ENCODE measurements at regions not wholly inside any gene's neighbourhood (a gene's known extent, or its start where the extent isn't known, plus 50 kb on each side); places are given as distances from the start of the nearest gene placed in this dataset.

GRCh38 chr2:120840795-120841487 is 105.3 kb downstream of the GLI2 start:
- H3K4me3 ChIP-seq (ENCODE audit: low read depth, low read length), result no peak overlapping the region
- no peak for DNase-seq (ENCODE audit: low read depth)
- TF ChIP-seq MAX (IDR thresholded peaks at IDR 0.05; ENCODE audit: low read depth, low read length) (no peak), POLR2A (IDR thresholded peaks at IDR 0.05; ENCODE audit: extremely low read depth, insufficient read length) (no peak), MYC (IDR thresholded peaks at IDR 0.05; ENCODE audit: low read depth, low read length) (no peak), CTCF (IDR thresholded peaks at IDR 0.05; ENCODE audit: low read depth, low read length) (no peak)

- no peak overlapping the region for H3K4me3 ChIP-seq (ENCODE audit: low read depth, low read length)
- TF ChIP-seq CTCF (IDR thresholded peaks at IDR 0.05; ENCODE audit: low read depth, low read length) (no peak), MAX (IDR thresholded peaks at IDR 0.05; ENCODE audit: low read depth, low read length) (no peak), MYC (IDR thresholded peaks at IDR 0.05; ENCODE audit: low read depth, low read length) (no peak), POLR2A (IDR thresholded peaks at IDR 0.05; ENCODE audit: extremely low read depth, insufficient read length) (no peak)
- DNase-seq (ENCODE audit: low read depth), result no peak
Observed at GRCh38 chr2:120842456-120843439, 107.1 kb downstream of the GLI2 start.

- H3K4me3 ChIP-seq (ENCODE audit: low read depth, low read length), result no peak overlapping the region
- DNase-seq (ENCODE audit: low read depth), result no peak
- no peak for TF ChIP-seq MAX (IDR thresholded peaks at IDR 0.05; ENCODE audit: low read depth, low read length)
- TF ChIP-seq CTCF (IDR thresholded peaks at IDR 0.05; ENCODE audit: low read depth, low read length), result no peak
- no peak for TF ChIP-seq MYC (IDR thresholded peaks at IDR 0.05; ENCODE audit: low read depth, low read length)
- no peak for TF ChIP-seq POLR2A (IDR thresholded peaks at IDR 0.05; ENCODE audit: extremely low read depth, insufficient read length)
Observed at GRCh38 chr2:120844070-120844738, 108.5 kb downstream of the GLI2 start.

- TF ChIP-seq MYC (IDR thresholded peaks at IDR 0.05; ENCODE audit: low read depth, low read length) (no peak), CTCF (IDR thresholded peaks at IDR 0.05; ENCODE audit: low read depth, low read length) (no peak), POLR2A (IDR thresholded peaks at IDR 0.05; ENCODE audit: extremely low read depth, insufficient read length) (no peak), MAX (IDR thresholded peaks at IDR 0.05; ENCODE audit: low read depth, low read length) (no peak)
- no peak for DNase-seq (ENCODE audit: low read depth)
- no peak overlapping the region for H3K4me3 ChIP-seq (ENCODE audit: low read depth, low read length)
Observed at GRCh38 chr2:120845277-120845676, 109.6 kb downstream of the GLI2 start.

- DNase-seq (ENCODE audit: low read depth), result no peak
- TF ChIP-seq MAX (IDR thresholded peaks at IDR 0.05; ENCODE audit: low read depth, low read length), result no peak
- no peak for TF ChIP-seq POLR2A (IDR thresholded peaks at IDR 0.05; ENCODE audit: extremely low read depth, insufficient read length)
- no peak for TF ChIP-seq MYC (IDR thresholded peaks at IDR 0.05; ENCODE audit: low read depth, low read length)
- TF ChIP-seq CTCF (IDR thresholded peaks at IDR 0.05; ENCODE audit: low read depth, low read length), result no peak
- no peak overlapping the region for H3K4me3 ChIP-seq (ENCODE audit: low read depth, low read length)
Observed at GRCh38 chr2:120846406-120847095, 110.9 kb downstream of the GLI2 start.

Measured in NB4 (cell line).